WI38 (cell line): ENCODE measurements at regions not wholly inside any gene's neighbourhood (a gene's known extent, or its start where the extent isn't known, plus 50 kb on each side); places are given as distances from the start of the nearest gene placed in this dataset.

ENCODE experiments used
- H3K4me3 ChIP-seq: 2 replicates; pipeline ENCODE4 v1.5.1; 2011; ENCODE audit warnings: low read depth, mild to moderate bottlenecking, control low read depth, low read length
- TF ChIP-seq, protein P1 (sequence below): IDR thresholded peaks from 2 replicates; pipeline ENCODE4 v1.5.1; 2012; ENCODE audit warnings: low read depth, mild to moderate bottlenecking, control low read depth, low read length

DNA sequence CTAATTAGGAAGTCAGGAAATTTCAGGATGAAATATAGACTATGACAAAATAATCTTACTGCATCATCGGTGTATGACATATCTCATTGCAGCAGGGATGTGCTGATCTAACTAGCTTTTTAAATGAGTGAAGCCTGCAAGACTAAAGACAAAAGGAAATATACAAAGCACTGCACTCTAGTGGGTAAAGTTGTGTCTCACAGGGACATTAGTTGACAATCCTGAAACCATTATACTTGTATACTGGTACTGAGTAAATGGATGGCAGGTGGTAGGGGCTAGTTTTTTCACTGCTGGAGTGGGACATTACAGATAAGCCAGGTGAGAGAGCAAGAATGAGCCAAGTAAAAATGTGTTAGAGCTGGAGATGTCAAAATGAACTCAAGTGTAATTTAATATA is 317.5 kb upstream of the RAB6C start:
- no peak overlapping the region for H3K4me3 ChIP-seq
- TF ChIP-seq, protein P1, sequence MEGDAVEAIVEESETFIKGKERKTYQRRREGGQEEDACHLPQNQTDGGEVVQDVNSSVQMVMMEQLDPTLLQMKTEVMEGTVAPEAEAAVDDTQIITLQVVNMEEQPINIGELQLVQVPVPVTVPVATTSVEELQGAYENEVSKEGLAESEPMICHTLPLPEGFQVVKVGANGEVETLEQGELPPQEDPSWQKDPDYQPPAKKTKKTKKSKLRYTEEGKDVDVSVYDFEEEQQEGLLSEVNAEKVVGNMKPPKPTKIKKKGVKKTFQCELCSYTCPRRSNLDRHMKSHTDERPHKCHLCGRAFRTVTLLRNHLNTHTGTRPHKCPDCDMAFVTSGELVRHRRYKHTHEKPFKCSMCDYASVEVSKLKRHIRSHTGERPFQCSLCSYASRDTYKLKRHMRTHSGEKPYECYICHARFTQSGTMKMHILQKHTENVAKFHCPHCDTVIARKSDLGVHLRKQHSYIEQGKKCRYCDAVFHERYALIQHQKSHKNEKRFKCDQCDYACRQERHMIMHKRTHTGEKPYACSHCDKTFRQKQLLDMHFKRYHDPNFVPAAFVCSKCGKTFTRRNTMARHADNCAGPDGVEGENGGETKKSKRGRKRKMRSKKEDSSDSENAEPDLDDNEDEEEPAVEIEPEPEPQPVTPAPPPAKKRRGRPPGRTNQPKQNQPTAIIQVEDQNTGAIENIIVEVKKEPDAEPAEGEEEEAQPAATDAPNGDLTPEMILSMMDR: no peak

DNA sequence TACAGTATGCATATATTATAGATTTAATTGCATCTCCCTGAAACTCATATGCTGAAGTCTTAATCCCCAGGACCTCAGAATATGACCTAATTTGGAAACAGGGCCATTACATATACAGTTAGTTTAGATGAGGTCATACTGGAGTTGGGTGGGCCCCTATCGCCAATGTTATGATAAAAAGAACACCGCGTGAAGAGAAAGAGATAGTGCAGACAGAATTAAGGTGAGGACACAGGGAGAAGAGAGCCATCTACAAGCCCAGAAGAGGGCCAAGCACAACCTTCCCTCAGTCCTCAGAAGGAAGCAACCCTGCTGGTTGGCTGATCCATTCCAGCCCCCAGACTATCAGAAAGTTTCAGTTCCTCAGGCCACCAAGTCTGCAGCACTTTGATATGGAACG is 311.9 kb upstream of the RAB6C start:
- no peak overlapping the region for H3K4me3 ChIP-seq
- TF ChIP-seq, protein P1: no peak

DNA sequence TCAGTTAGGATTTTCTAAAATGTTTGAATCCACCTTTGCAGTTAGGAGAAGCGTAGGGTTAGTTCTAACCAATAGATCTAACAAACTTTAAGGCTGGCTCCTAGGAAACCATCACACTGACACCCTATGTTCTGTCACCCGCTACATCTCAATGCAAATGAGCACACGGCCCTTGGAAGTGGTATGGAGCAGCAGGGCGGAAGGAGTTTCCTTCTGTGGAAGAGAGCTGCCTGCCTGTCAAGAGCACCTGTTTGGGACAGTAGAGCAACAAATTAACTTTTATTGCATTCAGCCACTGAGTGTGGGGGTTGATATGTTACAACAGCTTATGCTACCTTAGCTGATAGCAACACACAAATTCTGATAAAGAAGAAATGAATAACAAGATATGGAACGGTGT is 306.9 kb upstream of the RAB6C start:
- no peak overlapping the region for H3K4me3 ChIP-seq
- TF ChIP-seq, protein P1: no peak

DNA sequence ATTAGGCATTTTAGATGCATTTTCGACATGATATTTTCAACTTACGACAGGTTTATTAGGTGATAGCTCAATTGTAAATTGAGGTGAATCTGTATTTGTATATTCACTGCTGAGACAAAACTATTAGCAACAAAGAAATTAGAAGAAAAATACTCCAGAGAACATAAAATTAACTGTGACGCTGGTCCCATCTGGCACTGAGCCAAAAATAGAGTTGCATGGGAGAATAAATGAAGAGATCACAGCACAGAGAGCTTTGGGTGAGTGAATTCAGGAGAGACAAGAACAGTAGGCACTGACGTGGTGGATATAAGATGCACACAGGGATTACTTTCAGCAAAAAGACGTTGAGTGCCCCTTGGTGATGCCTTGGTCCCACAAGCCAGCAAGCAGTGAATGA is 306.2 kb upstream of the RAB6C start:
- H3K4me3 ChIP-seq: no peak overlapping the region
- TF ChIP-seq, protein P1: no peak

DNA sequence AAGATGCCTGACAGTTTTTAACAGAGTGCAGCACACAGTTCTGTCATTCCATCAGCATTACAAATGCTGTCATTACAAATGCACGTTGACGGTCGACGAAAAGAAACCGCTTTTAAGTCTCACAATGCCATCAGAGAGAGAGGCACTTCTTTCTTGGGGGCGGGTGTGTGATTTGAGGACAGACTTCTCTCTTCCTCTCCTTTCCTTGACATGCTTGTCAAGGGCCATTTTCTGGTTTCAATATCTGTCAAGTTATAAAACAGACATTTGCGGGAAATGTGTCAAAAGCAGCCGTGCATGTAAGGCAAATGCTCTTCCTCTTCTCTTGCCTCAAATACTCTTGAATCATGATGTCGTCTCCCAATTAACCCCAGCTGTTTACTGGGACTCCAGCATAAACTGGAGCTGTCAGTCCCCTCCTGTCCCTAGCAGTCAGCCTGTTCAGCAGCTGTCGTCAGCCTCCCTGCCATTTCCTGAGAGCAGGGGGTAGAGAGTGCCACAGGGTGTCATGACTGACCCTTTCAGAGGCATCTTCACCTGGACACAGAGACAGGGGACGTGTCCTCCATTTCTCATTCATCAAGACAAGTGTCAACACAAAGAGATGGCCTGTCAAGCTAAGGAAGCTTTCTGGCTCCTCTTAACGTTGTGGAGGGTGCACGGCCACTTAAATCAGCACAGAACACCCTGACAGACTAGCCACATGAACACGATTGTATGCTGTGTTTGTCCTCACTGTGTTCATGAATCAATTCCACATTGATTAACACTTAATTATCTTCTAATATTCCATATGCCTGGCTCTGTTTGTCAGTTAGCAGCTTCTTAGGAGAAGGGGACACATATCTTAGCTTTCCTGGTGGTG is 305.4 kb upstream of the RAB6C start:
- H3K4me3 ChIP-seq: no peak overlapping the region
- TF ChIP-seq, protein P1: no peak

DNA sequence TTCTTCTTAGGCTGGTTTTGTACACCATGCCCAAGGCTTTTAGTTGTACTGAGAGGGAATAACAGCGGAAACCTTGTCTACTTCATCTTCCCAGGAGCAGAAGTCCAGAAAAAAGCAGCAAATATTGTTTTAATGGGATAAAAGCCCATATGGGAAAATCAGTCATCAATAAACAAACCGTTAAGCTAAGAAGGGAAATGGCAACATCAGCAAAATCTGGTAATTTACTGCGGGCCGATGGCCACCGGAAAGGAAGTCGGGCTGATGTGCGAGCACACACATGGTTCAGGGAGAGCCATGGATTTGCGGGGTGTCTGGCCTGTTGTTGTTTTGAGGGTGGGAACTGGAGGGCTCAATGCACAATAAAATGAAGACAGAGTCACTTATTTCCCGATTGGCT is 300.7 kb upstream of the RAB6C start:
- TF ChIP-seq, protein P1: no peak
- H3K4me3 ChIP-seq: no peak overlapping the region

DNA sequence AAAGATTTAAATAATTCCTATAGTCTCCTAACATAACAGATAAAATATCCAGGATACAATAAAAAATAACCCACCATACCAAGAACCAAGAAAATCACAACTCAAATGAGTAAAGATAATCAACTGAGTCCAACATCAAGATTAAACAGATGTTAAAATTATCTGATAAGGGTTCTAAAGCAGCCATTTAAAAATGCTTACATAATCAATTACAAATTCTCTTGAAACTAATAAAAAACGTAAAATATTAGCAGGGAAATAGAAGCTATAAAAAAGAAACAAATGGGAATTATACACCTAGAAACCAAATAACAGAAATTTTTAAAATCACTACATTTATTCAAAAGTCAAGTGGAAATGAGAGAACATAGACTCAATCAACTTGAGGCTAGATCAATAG is 297.7 kb upstream of the RAB6C start:
- TF ChIP-seq, protein P1: no peak
- H3K4me3 ChIP-seq: no peak overlapping the region
